ENCODE measurements at regions not wholly inside any gene's neighbourhood (a gene's known extent, or its start where the extent isn't known, plus 50 kb on each side); places are given as distances from the start of the nearest gene placed in this dataset.

DNA sequence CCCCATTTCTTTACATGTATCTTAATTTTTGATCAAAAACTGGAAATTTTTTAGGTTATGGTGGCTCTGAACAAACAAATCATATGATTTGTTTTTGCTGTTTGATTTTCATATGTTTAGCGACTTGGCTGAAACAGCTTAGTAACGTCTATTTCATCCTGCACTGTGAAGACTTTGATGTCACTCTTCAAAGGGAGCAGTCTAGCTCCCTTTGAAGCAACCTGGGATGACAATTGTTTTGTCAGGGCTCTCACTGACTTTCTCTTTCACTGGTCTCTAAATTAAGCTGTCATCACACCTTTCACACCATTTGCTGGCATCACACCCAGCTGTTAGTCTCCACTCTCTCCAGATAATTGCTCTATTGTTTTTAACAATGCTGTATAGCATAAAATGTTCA is 896.9 kb downstream of the IGSF11 start:
- TF ChIP-seq, protein P1, sequence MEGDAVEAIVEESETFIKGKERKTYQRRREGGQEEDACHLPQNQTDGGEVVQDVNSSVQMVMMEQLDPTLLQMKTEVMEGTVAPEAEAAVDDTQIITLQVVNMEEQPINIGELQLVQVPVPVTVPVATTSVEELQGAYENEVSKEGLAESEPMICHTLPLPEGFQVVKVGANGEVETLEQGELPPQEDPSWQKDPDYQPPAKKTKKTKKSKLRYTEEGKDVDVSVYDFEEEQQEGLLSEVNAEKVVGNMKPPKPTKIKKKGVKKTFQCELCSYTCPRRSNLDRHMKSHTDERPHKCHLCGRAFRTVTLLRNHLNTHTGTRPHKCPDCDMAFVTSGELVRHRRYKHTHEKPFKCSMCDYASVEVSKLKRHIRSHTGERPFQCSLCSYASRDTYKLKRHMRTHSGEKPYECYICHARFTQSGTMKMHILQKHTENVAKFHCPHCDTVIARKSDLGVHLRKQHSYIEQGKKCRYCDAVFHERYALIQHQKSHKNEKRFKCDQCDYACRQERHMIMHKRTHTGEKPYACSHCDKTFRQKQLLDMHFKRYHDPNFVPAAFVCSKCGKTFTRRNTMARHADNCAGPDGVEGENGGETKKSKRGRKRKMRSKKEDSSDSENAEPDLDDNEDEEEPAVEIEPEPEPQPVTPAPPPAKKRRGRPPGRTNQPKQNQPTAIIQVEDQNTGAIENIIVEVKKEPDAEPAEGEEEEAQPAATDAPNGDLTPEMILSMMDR (IDR thresholded peaks at IDR 0.05): no peak
- TF ChIP-seq POLR2AphosphoS5 (IDR thresholded peaks at IDR 0.05): no peak

All from prostate gland (tissue), 2 donors.